HG03432 (cell line): ENCODE measurements at regions not wholly inside any gene's neighbourhood (a gene's known extent, or its start where the extent isn't known, plus 50 kb on each side); places are given as distances from the start of the nearest gene placed in this dataset.

ENCODE experiments used
- ATAC-seq: cut with Tn5 transposase; IDR thresholded peaks from one replicate; pipeline ENCODE4 v1.9.1; 2021; ENCODE audit warnings: mild to moderate bottlenecking, moderate library complexity; ENCODE audit not compliant: unreplicated experiment

GRCh38 chr14:32019276-32019675, 57.8 kb upstream of the ARHGAP5 start:
- ATAC-seq, result no peak

- no peak for ATAC-seq
Observed at GRCh38 chr14:32020882-32021281, 56.2 kb upstream of the ARHGAP5 start.

- no peak for ATAC-seq
Observed at GRCh38 chr14:32021341-32021740, 55.8 kb upstream of the ARHGAP5 start.

- ATAC-seq, result no peak
Observed at GRCh38 chr14:32022525-32022924, 54.6 kb upstream of the ARHGAP5 start.

- ATAC-seq, result no peak
Observed at GRCh38 chr14:32022938-32023466, 54.1 kb upstream of the ARHGAP5 start.

- ATAC-seq, result no peak
Observed at GRCh38 chr14:32023540-32023939, 53.6 kb upstream of the ARHGAP5 start.

GRCh38 chr14:32027255-32027939, 49.7 kb upstream of the ARHGAP5 start:
- no peak for ATAC-seq
